HPDE6-E6E7 (cell line): ENCODE measurements at regions not wholly inside any gene's neighbourhood (a gene's known extent, or its start where the extent isn't known, plus 50 kb on each side); places are given as distances from the start of the nearest gene placed in this dataset.
"Not testable (repeated sequence)": the region's sequence is repeated elsewhere in the genome, so short reads cannot be mapped to it uniquely, and the experiment has no call there.

ENCODE experiments used
- DNase-seq: peaks from one replicate; pipeline ENCODE4 v3.0.0; 2011; ENCODE audit warnings: missing footprints; ENCODE audit errors: extremely low spot score

GRCh38 chr15:39239562-39239961 lies 341.3 kb upstream of the THBS1 start:
- no peak for DNase-seq

GRCh38 chr15:39242345-39242744 lies 338.5 kb upstream of the THBS1 start:
- DNase-seq: no peak

GRCh38 chr15:39243396-39243795 lies 337.5 kb upstream of the THBS1 start:
- no peak for DNase-seq

GRCh38 chr15:39244776-39245175 lies 336.1 kb upstream of the THBS1 start:
- no peak for DNase-seq

- no peak for DNase-seq
Measured at GRCh38 chr15:39246523-39246922, 334.4 kb upstream of the THBS1 start.

- DNase-seq: no peak
Measured at GRCh38 chr15:39247574-39247973, 333.3 kb upstream of the THBS1 start.

GRCh38 chr15:39248204-39248603 lies 332.7 kb upstream of the THBS1 start:
- DNase-seq: no peak

GRCh38 chr15:39250001-39250400 lies 330.9 kb upstream of the THBS1 start:
- DNase-seq: no peak

GRCh38 chr15:39250460-39251186 lies 330.3 kb upstream of the THBS1 start:
- no peak for DNase-seq

GRCh38 chr15:39251413-39252133 lies 329.3 kb upstream of the THBS1 start:
- no peak for DNase-seq

- DNase-seq: no peak
Measured at GRCh38 chr15:39252134-39252470, 328.8 kb upstream of the THBS1 start.

GRCh38 chr15:39253552-39253951 lies 327.3 kb upstream of the THBS1 start:
- DNase-seq: no peak

GRCh38 chr15:39254181-39254580 lies 326.7 kb upstream of the THBS1 start:
- no peak for DNase-seq

GRCh38 chr15:39255760-39256159 lies 325.1 kb upstream of the THBS1 start:
- DNase-seq: no peak

GRCh38 chr15:39260391-39260790 lies 320.5 kb upstream of the THBS1 start:
- DNase-seq: no peak

- DNase-seq: no peak
Measured at GRCh38 chr15:39260791-39261190, 320.1 kb upstream of the THBS1 start.

GRCh38 chr15:39261397-39262183 lies 319.3 kb upstream of the THBS1 start:
- DNase-seq: not testable (repeated sequence)

GRCh38 chr15:39262995-39263772 lies 317.7 kb upstream of the THBS1 start:
- not testable (repeated sequence) for DNase-seq

- DNase-seq: no peak
Measured at GRCh38 chr15:39265261-39265660, 315.6 kb upstream of the THBS1 start.

- no peak for DNase-seq
Measured at GRCh38 chr15:39266890-39267289, 314.0 kb upstream of the THBS1 start.

- no peak for DNase-seq
Measured at GRCh38 chr15:39267685-39268084, 313.2 kb upstream of the THBS1 start.

GRCh38 chr15:39269352-39269751 lies 311.5 kb upstream of the THBS1 start:
- DNase-seq: no peak
